HepG2 (cell line): ENCODE measurements at regions not wholly inside any gene's neighbourhood (a gene's known extent, or its start where the extent isn't known, plus 50 kb on each side); places are given as distances from the start of the nearest gene placed in this dataset.

ENCODE experiments used
- ATAC-seq: fragments of 200-7000 bp; cut with Tn5 transposase; 3 replicates; pipeline ENCODE4 v1.9.1; 2020; ENCODE audit warnings: mild to moderate bottlenecking, moderate library complexity
- BruUV-seq: library from RNA; stranded (reverse); fragments of 400-500 nt; replicated peaks from 2 replicates; lab custom pipeline; 2021; lab: Mats Ljungman, UMichigan
- CTCF ChIA-PET: fragments of 300-600 bp; formaldehyde crosslinking; extraction: SDS; loops from one replicate; lab custom pipeline; 2021; ENCODE audit warnings: low total read pairs, inconsistent platforms, low intra/inter-chr PET ratio; lab: Yijun Ruan, JAX
- POLR2A ChIA-PET: fragments of 350-600 bp; sonication (Branson Sonifier 250); formaldehyde crosslinking; loops from one replicate; lab custom pipeline; 2020; ENCODE audit warnings: antibody characterized with exemption, inconsistent platforms; lab: Yijun Ruan, JAX
- DNase-seq: peaks from one replicate; pipeline ENCODE4 v3.0.0-alpha.2; 2015; ENCODE audit warnings: low spot score
- FAIRE-seq: peaks from 3 replicates; lab custom pipeline; 2011; peaks lifted over from hg19 to GRCh38; lab: Jason Lieb, UNC
- H2AFZ ChIP-seq: one replicate; pipeline ENCODE4 v1.6.1; 2011; ENCODE audit warnings: low read length, inconsistent platforms
- H3K27ac ChIP-seq: fragments of 300-600 bp; 3 replicates; pipeline ENCODE4 v1.8.0; 2011; ENCODE audit warnings: mixed run types, mild to moderate bottlenecking, mixed read lengths, low read length, inconsistent platforms; ENCODE audit not compliant: insufficient read depth; ENCODE audit errors: extremely low read length
- H3K27me3 ChIP-seq, 2 experiments: fragments of 200-600 bp in 1 of 2; 2 replicates in 1 of 2; 3 replicates in 1 of 2; pipeline versions ENCODE4 v1.6.0 to v1.8.0; 2011; ENCODE audit warnings: low read length in 2 of 2, mild to moderate bottlenecking in 2 of 2, moderate library complexity in 2 of 2, inconsistent platforms in 1 of 2; ENCODE audit not compliant: insufficient read depth in 2 of 2, control insufficient read depth in 1 of 2
- H3K36me3 ChIP-seq, 2 experiments: fragments of 200-600 bp in 1 of 2; replicated peaks in 1 of 2; 2 replicates in 1 of 2; 3 replicates in 1 of 2; pipeline versions ENCODE4 v1.5.1 to v1.8.0; 2011; ENCODE audit warnings: low read length in 2 of 2, inconsistent platforms in 1 of 2; ENCODE audit not compliant: insufficient read depth in 2 of 2, control insufficient read depth in 1 of 2
- H3K4me1 ChIP-seq: 2 replicates; pipeline ENCODE4 v1.5.1; 2012; ENCODE audit warnings: low read length, inconsistent platforms; ENCODE audit not compliant: insufficient read depth
- H3K4me2 ChIP-seq: 2 replicates; pipeline ENCODE4 v1.6.0; 2011; ENCODE audit warnings: low read depth, low read length, inconsistent platforms
- H3K4me3 ChIP-seq, 3 experiments: fragments of 200-600 bp in 1 of 3; sonication (generic), shearing (Covaris generic) in 1 of 3; replicated peaks in 1 of 3; 2 replicates each; pipeline ENCODE4 v1.5.1; 2011 to 2016; ENCODE audit warnings: low read length in 3 of 3, inconsistent platforms in 2 of 3, low read depth in 2 of 3, mild to moderate bottlenecking in 2 of 3, control low read depth in 1 of 3, mixed read lengths in 1 of 3; ENCODE audit not compliant: insufficient read depth in 1 of 3
- H3K79me2 ChIP-seq: one replicate; pipeline ENCODE4 v1.6.1; 2011; ENCODE audit warnings: low read length, inconsistent platforms; ENCODE audit not compliant: insufficient read depth
- H3K9ac ChIP-seq: 2 replicates; pipeline ENCODE4 v1.6.0; 2011; ENCODE audit warnings: mild to moderate bottlenecking, low read depth, low read length, inconsistent platforms; ENCODE audit not compliant: insufficient read depth
- H3K9me3 ChIP-seq: 2 replicates; pipeline ENCODE4 v1.5.1; 2012; ENCODE audit warnings: mild to moderate bottlenecking, low read length
- H4K20me1 ChIP-seq: 2 replicates; pipeline ENCODE4 v1.6.0; 2011; ENCODE audit warnings: inconsistent platforms, mild to moderate bottlenecking, low read length, moderate library complexity; ENCODE audit not compliant: insufficient read depth
- KDM4B ChIP-seq: sonication (generic); formaldehyde crosslinking; IDR thresholded peaks from 2 replicates; pipeline ENCODE4 v1.4.0; 2020; ENCODE audit warnings: missing genetic modification reagents
- MAZ ChIP-seq, 2 experiments: sonication (generic) in 1 of 2; formaldehyde crosslinking in 1 of 2; IDR thresholded peaks; 2 replicates each; pipeline versions ENCODE4 v1.5.0 to v1.6.1; 2012 to 2020; ENCODE audit warnings: low read depth in 2 of 2, mild to moderate bottlenecking in 2 of 2, borderline replicate concordance in 1 of 2, improper control_type of control experiment in 1 of 2, low read length in 1 of 2, missing genetic modification reagents in 1 of 2, moderate library complexity in 1 of 2
- PHF21A ChIP-seq: sonication (generic); formaldehyde crosslinking; IDR thresholded peaks from 2 replicates; pipeline ENCODE4 v1.5.0; 2020; ENCODE audit warnings: mild to moderate bottlenecking, missing genetic modification reagents
- SRSF1 ChIP-seq: fragments of 200-400 bp; formaldehyde crosslinking; optimal IDR thresholded peaks from 2 replicates; pipeline ENCODE3; 2017; ENCODE audit warnings: mild to moderate bottlenecking, low read depth, low read length, moderate library complexity
- ZNF574 ChIP-seq: sonication (generic); formaldehyde crosslinking; IDR thresholded peaks from 2 replicates; pipeline ENCODE4 v1.4.0; 2020; ENCODE audit warnings: missing genetic modification reagents
- ZSCAN12 ChIP-seq: sonication (generic); formaldehyde crosslinking; IDR thresholded peaks from 2 replicates; pipeline ENCODE4 v1.9.0; 2021; ENCODE audit warnings: mild to moderate bottlenecking, missing genetic modification reagents
- in situ Hi-C: cut with HindIII; loops from 2 replicates; pipeline ENCODE4 v1.10.0; 2017; ENCODE audit warnings: low pct_unique_long_range_greater_than_20kb; ENCODE audit not compliant: extremely low pct_ligation_motif_present
- intact Hi-C: fragments of 100-400 bp; cut with micrococcal nuclease; formaldehyde crosslinking; loops from one replicate; pipeline ENCODE4 v1.10.0; 2022; ENCODE audit not compliant: unreplicated experiment
- TF ChIP-seq, protein P1 (sequence below): sonication (generic); formaldehyde crosslinking; IDR thresholded peaks from 2 replicates; pipeline ENCODE4 v1.4.0; 2020; ENCODE audit warnings: missing genetic modification reagents

- no peaks in the 10 kb centered on the region for H3K36me3 ChIP-seq
- no peak overlapping the region for H3K27ac ChIP-seq
- no peak overlapping the region for H3K9ac ChIP-seq
- in situ Hi-C loops (no loop called here), intact Hi-C loops (no loop called here)
- no peaks in the 10 kb centered on the region for H3K9me3 ChIP-seq
- FAIRE-seq, result no peak
- H4K20me1 ChIP-seq, result no peaks in the 10 kb centered on the region
- no peak overlapping the region for H3K4me3 ChIP-seq
- no peaks in the 10 kb centered on the region for H3K79me2 ChIP-seq
- no peak for ATAC-seq
- no peak overlapping the region for H2AFZ ChIP-seq
- DNase-seq, result no peak
- TF ChIP-seq ZNF574 (CRISPR knock-in tag) (no peak), MAZ (IDR thresholded peaks at IDR 0.05; ENCODE audit: borderline replicate concordance, low read depth, low read length) (no peak), MAZ (CRISPR knock-in tag; IDR thresholded peaks at IDR 0.05; ENCODE audit: low read depth) (no peak), SRSF1 (no peak), KDM4B (CRISPR knock-in tag) (no peak), PHF21A (CRISPR knock-in tag) (no peak), ZSCAN12 (CRISPR knock-in tag) (no peak)
- TF ChIP-seq, protein P1, sequence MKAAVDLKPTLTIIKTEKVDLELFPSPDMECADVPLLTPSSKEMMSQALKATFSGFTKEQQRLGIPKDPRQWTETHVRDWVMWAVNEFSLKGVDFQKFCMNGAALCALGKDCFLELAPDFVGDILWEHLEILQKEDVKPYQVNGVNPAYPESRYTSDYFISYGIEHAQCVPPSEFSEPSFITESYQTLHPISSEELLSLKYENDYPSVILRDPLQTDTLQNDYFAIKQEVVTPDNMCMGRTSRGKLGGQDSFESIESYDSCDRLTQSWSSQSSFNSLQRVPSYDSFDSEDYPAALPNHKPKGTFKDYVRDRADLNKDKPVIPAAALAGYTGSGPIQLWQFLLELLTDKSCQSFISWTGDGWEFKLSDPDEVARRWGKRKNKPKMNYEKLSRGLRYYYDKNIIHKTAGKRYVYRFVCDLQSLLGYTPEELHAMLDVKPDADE (CRISPR knock-in tag), result no peak
- no peaks in the 10 kb centered on the region for H3K27me3 ChIP-seq
- H3K4me2 ChIP-seq, result no peak overlapping the region
- no TSS peak for BruUV-seq
- H3K4me1 ChIP-seq, result no peaks in the 10 kb centered on the region
- ChIA-PET POLR2A (no interaction called here), CTCF (no interaction called here)
Observed at GRCh38 chr3:154664714-154665113, 234.7 kb upstream of the GPR149 start.
